Activated T-helper 1 cell treated with Interleukin-2 at 50 U/mL for 16 hours (primary cell): ENCODE measurements at regions not wholly inside any gene's neighbourhood (a gene's known extent, or its start where the extent isn't known, plus 50 kb on each side); places are given as distances from the start of the nearest gene placed in this dataset.

Source experiments
- DNase-seq: peaks from one replicate; pipeline ENCODE4 v3.0.0-alpha.2; 2020; ENCODE audit warnings: low read depth

GRCh38 chr18:24734058-24734457 is 273.6 kb downstream of the HRH4 start:
- no peak for DNase-seq

- DNase-seq, result no peak
Observed at GRCh38 chr18:24735624-24736231, 275.3 kb downstream of the HRH4 start.

- DNase-seq, result no peak
Observed at GRCh38 chr18:24736662-24737330, 276.4 kb downstream of the HRH4 start.

- DNase-seq, result no peak
Observed at GRCh38 chr18:24740829-24741228, 280.4 kb downstream of the HRH4 start.

- no peak for DNase-seq
Observed at GRCh38 chr18:24741321-24741720, 280.9 kb downstream of the HRH4 start.

GRCh38 chr18:24741965-24742724 is 281.7 kb downstream of the HRH4 start:
- DNase-seq, result no peak

- no peak for DNase-seq
Observed at GRCh38 chr18:24754583-24755253, 294.3 kb downstream of the HRH4 start.

GRCh38 chr18:24756385-24756784 is 295.9 kb downstream of the HRH4 start:
- no peak for DNase-seq

GRCh38 chr18:24757134-24757533 is 296.7 kb downstream of the HRH4 start:
- DNase-seq, result no peak

GRCh38 chr18:24761765-24762164 is 301.3 kb downstream of the HRH4 start:
- DNase-seq, result no peak

GRCh38 chr18:24762511-24762910 is 302.1 kb downstream of the HRH4 start:
- DNase-seq, result no peak

- DNase-seq, result no peak
Observed at GRCh38 chr18:24763765-24764513, 303.5 kb downstream of the HRH4 start.

GRCh38 chr18:24764766-24765165 is 304.3 kb downstream of the HRH4 start:
- no peak for DNase-seq

GRCh38 chr18:24766376-24766775 is 305.9 kb downstream of the HRH4 start:
- DNase-seq, result no peak

- DNase-seq, result no peak
Observed at GRCh38 chr18:24770311-24771024, 310.0 kb downstream of the HRH4 start.

- no peak for DNase-seq
Observed at GRCh38 chr18:24771300-24771699, 310.9 kb downstream of the HRH4 start.

- no peak for DNase-seq
Observed at GRCh38 chr18:24773101-24773500, 312.7 kb downstream of the HRH4 start.

GRCh38 chr18:24776019-24776418 is 315.6 kb downstream of the HRH4 start:
- DNase-seq, result no peak

- no peak for DNase-seq
Observed at GRCh38 chr18:24778810-24779418, 318.5 kb downstream of the HRH4 start.

- no peak for DNase-seq
Observed at GRCh38 chr18:24782566-24782965, 322.1 kb downstream of the HRH4 start.

- no peak for DNase-seq
Observed at GRCh38 chr18:24785019-24785418, 324.6 kb downstream of the HRH4 start.
